Heart right ventricle (tissue), 16 donors: ENCODE measurements at regions not wholly inside any gene's neighbourhood (a gene's known extent, or its start where the extent isn't known, plus 50 kb on each side); places are given as distances from the start of the nearest gene placed in this dataset.
A peak's percentile ranks its signal among the peaks of the same experiment; 100 is the strongest.

Experiments used
- ATAC-seq, 8 donors: fragments of 200-7000 bp; cut with Tn5 transposase; one replicate each; pipeline ENCODE4 v1.9.1; 2020; ENCODE audit warnings: mild to moderate bottlenecking in 8 of 8, moderate library complexity in 8 of 8, moderate number of reproducible peaks in 1 of 8
- DNase-seq, 2 donors: peaks; one replicate each; pipeline ENCODE4 v3.0.0-alpha.2; 2020
- H3K27ac ChIP-seq, 10 donors: fragments of 200-600 bp; sonication (generic) in 2 of 10; one replicate each; pipeline versions ENCODE4 v1.5.0 to v1.8.0; 2020 to 2022; ENCODE audit warnings: mild to moderate bottlenecking in 3 of 10
- H3K27me3 ChIP-seq, 7 donors: fragments of 200-600 bp; one replicate each; pipeline ENCODE4 v1.8.0; 2021 to 2022; ENCODE audit warnings: mild to moderate bottlenecking in 2 of 7
- H3K36me3 ChIP-seq, 9 donors: fragments of 200-600 bp; sonication (generic) in 1 of 9; one replicate each; pipeline versions ENCODE4 v1.5.0 to v1.8.0; 2020 to 2022; ENCODE audit warnings: mild to moderate bottlenecking in 2 of 9
- H3K4me1 ChIP-seq, 9 donors: fragments of 200-600 bp; sonication (generic) in 1 of 9; one replicate each; pipeline versions ENCODE4 v1.5.0 to v1.8.0; 2020 to 2022; ENCODE audit warnings: mild to moderate bottlenecking in 4 of 9
- H3K4me3 ChIP-seq, 10 donors: fragments of 200-600 bp; sonication (generic) in 2 of 10; one replicate each; pipeline versions ENCODE4 v1.5.0 to v1.8.0; 2020 to 2022; ENCODE audit warnings: mild to moderate bottlenecking in 7 of 10, moderate library complexity in 2 of 10
- H3K9me3 ChIP-seq, 11 donors: fragments of 200-600 bp in 10 of 11; sonication (generic) in 2 of 11; one replicate each; pipeline versions ENCODE4 v1.5.0 to v1.8.0; 2013 to 2022; ENCODE audit warnings: mild to moderate bottlenecking in 2 of 11, control low read depth in 1 of 11, moderate library complexity in 1 of 11
- WGBS, 2 donors: extraction: QIAGEN DNeasy Blood & Tissue Kit; methylation state at CpG; one replicate each; pipeline ENCODE4 v1.1.7; 2013; ENCODE audit warnings: inconsistent platforms in 1 of 2; 5-methylcytosine and 5-hydroxymethylcytosine counted together
- intact Hi-C, 10 donors: fragments of 100-400 bp; cut with DNase I; formaldehyde crosslinking; loops; one replicate each; pipeline versions ENCODE4 v1.11.1 to v1.14.2; 2022
- TF ChIP-seq, protein P1 (sequence below), 9 donors: fragments of 200-600 bp; sonication (generic) in 2 of 9; IDR thresholded peaks; one replicate each; pipeline versions ENCODE4 v1.5.0 to v1.8.0; 2021 to 2022; ENCODE audit warnings: antibody characterized with exemption in 9 of 9, mild to moderate bottlenecking in 5 of 9, moderate library complexity in 1 of 9
- donor health status: Arrhythmogenic right ventricular cardiomyopathy.
- donor health status: ischemic (EF 13 %, LVEDD 7.1; RV severe dilation, severe dysfunction).
- donor health status: healthy with polysubstance abuse.
- donor health status: DM: no; HTN: yes; CAD: no.
- donor health status: DM: no; HTN: no; CAD: no.
- donor health status: ischemic (EF 25% LVEDD 6.9; RV normal size, moderate dysfunction).
- donor health status: ischemic (EF 25% LVEDD 5.7; RV mildly dilated, moderate dysfunction).
- donor health status: healthy.
- donor health status: DM: yes; HTN: yes; CAD: no.
- donor health status: Ischemic cardiomyopathy.
- donor health status: ischemic (EF 35%, LVEDD 5.7; RV mildly dilated, moderate dysfunction).
- donor health status: nonischemic (EF 11% LVEDD 7.7; RV severe dilation, severe dysfunction).
- donor health status: DM: yes; HTN: yes; CAD: no.
- donor health status: PGD.
- donor health status: ischemic (EF 29% LVEDD 5.4; RV normal size, mild dysfunction).
- donor health status: nonischemic (EF 23%, LVEDD 6.1; RV moderate dilation, normal function).

DNA sequence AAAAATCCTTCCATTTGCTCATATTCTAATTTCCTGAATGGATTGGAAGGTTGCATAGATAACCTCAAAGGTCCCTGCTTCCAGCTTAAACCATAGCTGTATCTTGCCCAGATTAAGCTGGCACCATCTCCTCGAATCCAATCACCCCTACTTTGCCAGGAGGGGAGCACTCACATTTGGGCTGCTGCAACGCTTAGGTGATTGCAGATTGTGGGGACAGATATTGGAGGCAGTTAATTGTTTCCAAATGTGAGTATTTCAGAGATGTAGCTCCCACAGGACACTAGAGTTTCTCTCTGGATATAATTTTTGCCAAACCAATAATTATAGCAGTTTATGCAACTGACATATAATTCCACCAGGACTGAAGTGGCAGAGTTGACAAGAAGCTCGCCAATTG lies 53.5 kb upstream of the ACSL1 start:
- H3K27ac ChIP-seq, result no peak overlapping the region
- H3K36me3 ChIP-seq, result no peaks in the 10 kb centered on the region
- DNase-seq, result no peak
- TF ChIP-seq, protein P1, sequence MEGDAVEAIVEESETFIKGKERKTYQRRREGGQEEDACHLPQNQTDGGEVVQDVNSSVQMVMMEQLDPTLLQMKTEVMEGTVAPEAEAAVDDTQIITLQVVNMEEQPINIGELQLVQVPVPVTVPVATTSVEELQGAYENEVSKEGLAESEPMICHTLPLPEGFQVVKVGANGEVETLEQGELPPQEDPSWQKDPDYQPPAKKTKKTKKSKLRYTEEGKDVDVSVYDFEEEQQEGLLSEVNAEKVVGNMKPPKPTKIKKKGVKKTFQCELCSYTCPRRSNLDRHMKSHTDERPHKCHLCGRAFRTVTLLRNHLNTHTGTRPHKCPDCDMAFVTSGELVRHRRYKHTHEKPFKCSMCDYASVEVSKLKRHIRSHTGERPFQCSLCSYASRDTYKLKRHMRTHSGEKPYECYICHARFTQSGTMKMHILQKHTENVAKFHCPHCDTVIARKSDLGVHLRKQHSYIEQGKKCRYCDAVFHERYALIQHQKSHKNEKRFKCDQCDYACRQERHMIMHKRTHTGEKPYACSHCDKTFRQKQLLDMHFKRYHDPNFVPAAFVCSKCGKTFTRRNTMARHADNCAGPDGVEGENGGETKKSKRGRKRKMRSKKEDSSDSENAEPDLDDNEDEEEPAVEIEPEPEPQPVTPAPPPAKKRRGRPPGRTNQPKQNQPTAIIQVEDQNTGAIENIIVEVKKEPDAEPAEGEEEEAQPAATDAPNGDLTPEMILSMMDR (IDR thresholded peaks at IDR 0.05), result no peak
- peaks cover 0 to 7% (median 0%) of the 10 kb centered on the region in 7 donors for H3K27me3 ChIP-seq
- no peaks in the 10 kb centered on the region for H3K9me3 ChIP-seq
- ATAC-seq, result no peak
- no peak overlapping the region for H3K4me3 ChIP-seq
- no peaks in the 10 kb centered on the region for H3K4me1 ChIP-seq
- intact Hi-C loops, result no loop called here
- WGBS, 2 donors, result 82 to 87% methylated on average over 3 of the region's 3 CpGs

DNA sequence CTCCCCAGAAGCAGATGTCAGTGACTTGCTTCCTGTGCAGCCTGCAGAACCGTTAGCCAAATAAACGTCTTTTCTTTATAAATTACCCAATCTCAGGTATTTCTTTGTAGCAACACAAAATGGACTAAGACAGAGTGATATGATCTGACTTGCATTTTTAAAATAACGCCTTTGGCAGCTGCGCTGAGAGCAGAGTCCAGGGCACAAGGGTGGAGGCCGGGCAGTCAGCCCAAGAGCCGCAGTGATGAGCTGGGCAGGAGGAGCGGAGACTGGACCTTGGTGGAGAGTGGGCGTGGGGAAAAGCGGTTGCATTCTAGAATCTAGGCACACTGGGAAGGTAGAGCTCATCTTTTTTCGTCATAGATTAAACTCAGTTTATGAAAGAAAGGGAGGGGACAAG lies 56.5 kb upstream of the ACSL1 start:
- TF ChIP-seq, protein P1 (IDR thresholded peaks at IDR 0.05), result no peak
- intact Hi-C loops, result no loop called here
- DNase-seq (no peak), ATAC-seq (no peak)
- 85 to 92% methylated on average over 10 of the region's 10 CpGs for WGBS, 2 donors
- Histone ChIP-seq H3K27me3 (no peaks in the 10 kb centered on the region), H3K27ac (no peak overlapping the region), H3K36me3 (no peaks in the 10 kb centered on the region), H3K4me3 (no peak overlapping the region), H3K4me1 (no peaks in the 10 kb centered on the region), H3K9me3 (no peaks in the 10 kb centered on the region)

DNA sequence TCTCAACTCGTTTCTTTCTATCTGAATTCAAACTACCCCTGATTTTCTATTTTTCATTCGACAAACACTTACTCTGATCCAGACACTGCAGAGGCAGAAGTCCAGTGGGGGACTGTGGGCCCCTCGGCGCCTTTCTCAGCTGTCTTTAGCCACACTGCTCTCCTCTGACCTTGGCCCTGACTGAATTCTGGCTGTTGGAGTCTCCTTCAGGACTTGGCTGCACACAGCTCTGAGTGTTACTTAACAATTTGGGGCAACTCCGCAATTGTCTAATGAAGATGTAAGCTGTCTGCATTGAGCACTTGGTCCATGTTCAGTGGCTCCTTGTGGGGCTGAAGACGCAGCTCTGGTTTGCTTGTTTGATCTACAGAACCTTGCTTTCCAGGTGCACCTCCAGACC lies 57.3 kb upstream of the ACSL1 start:
- no peaks in the 10 kb centered on the region for H3K4me1 ChIP-seq
- ATAC-seq (peak in 1 of 8 donors; percentile 25), DNase-seq (no peak)
- TF ChIP-seq, protein P1 (IDR thresholded peaks at IDR 0.05), result no peak
- no peak overlapping the region for H3K4me3 ChIP-seq
- intact Hi-C loops, result no loop called here
- H3K36me3 ChIP-seq, result no peaks in the 10 kb centered on the region
- no peaks in the 10 kb centered on the region for H3K9me3 ChIP-seq
- H3K27ac ChIP-seq, result no peak overlapping the region
- no peaks in the 10 kb centered on the region for H3K27me3 ChIP-seq
- WGBS, 2 donors, result 87 to 88% methylated on average over 6 of the region's 6 CpGs

DNA sequence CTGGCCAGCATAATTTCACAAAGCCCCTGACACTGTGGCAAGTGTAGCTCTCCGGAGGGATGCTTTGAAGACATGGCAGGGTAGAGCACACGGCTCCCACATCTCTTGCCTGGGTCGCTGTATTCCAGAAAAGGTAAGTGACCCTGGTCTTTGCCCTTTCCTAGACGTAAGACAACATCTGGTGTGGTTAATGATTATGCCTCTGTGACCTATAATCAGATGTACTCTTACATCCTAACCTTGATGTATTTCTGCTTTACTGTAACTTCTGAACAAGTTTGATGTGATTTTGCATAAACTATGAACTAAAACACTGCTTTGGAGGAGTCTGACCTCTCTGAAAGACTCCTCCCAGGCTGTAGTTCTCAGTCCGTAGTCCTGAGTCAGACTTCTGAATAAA lies 59.1 kb upstream of the ACSL1 start:
- H3K4me1 ChIP-seq, result peaks cover 0 to 7% (median 0%) of the 10 kb centered on the region in 9 donors
- H3K36me3 ChIP-seq, result no peaks in the 10 kb centered on the region
- ATAC-seq (no peak), DNase-seq (no peak)
- H3K9me3 ChIP-seq, result no peaks in the 10 kb centered on the region
- H3K4me3 ChIP-seq, result no peak overlapping the region
- H3K27ac ChIP-seq, result no peak overlapping the region
- 66 to 72% methylated on average over 5 of the region's 5 CpGs for WGBS, 2 donors
- TF ChIP-seq, protein P1 (IDR thresholded peaks at IDR 0.05), result no peak
- H3K27me3 ChIP-seq, result no peaks in the 10 kb centered on the region
- intact Hi-C loops, result no loop called here

DNA sequence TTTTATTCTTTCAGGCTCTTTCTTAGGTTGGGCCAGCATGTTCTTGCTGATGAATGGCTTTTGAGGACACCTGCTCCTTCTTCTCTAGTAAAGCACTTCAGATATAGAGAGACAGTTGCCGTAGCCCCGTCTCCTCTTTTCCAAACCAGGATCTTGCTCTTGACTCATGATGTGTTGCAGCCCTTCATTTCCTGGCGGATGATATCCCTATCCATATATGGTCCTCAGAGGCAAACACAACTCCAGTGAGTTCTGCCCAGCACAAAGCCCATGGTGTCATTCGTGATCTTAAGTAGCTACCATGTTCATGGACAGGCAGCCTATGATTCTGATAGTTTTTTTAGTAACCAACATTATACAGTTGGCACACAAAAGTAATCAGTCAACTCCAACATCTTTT lies 59.8 kb upstream of the ACSL1 start:
- H3K4me3 ChIP-seq, result no peak overlapping the region
- H3K9me3 ChIP-seq, result no peaks in the 10 kb centered on the region
- TF ChIP-seq, protein P1 (IDR thresholded peaks at IDR 0.05), result no peak
- peaks cover 0 to 13% (median 0%) of the 10 kb centered on the region in 9 donors for H3K4me1 ChIP-seq
- DNase-seq (no peak), ATAC-seq (no peak)
- H3K36me3 ChIP-seq, result no peaks in the 10 kb centered on the region
- intact Hi-C loops, result no loop called here
- 75 to 84% methylated on average over 4 of the region's 4 CpGs for WGBS, 2 donors
- no peaks in the 10 kb centered on the region for H3K27me3 ChIP-seq
- no peak overlapping the region for H3K27ac ChIP-seq
